ENCODE measurements at regions not wholly inside any gene's neighbourhood (a gene's known extent, or its start where the extent isn't known, plus 50 kb on each side); places are given as distances from the start of the nearest gene placed in this dataset.

- Histone ChIP-seq H3K27ac (no peak overlapping the region), H3K4me3 (no peak overlapping the region), H3K9ac (ENCODE audit: insufficient read length) (no peak overlapping the region), H3K9me3 (ENCODE audit: low read depth, low read length) (no peaks in the 10 kb centered on the region), H3K36me3 (ENCODE audit: insufficient read depth, low read length) (no peaks in the 10 kb centered on the region)
- TF ChIP-seq EZH2 (IDR thresholded peaks at IDR 0.05) (no peak), POLR2AphosphoS5 (IDR thresholded peaks at IDR 0.05; ENCODE audit: borderline replicate concordance, low read depth, low read length) (no peak), FOXP2 (optimal IDR thresholded peaks at IDR 0.05; ENCODE audit: control extremely low read depth, extremely low read length, insufficient read depth) (no peak)
- DNase-seq (ENCODE audit: low read depth, low spot score), result no peak
These were observed 79.6 kb upstream of the ERG start for GRCh38 chr21:38577887-38578286.

GRCh38 chr21:38590449-38591217 is 92.4 kb upstream of the ERG start:
- no peaks in the 10 kb centered on the region for H3K36me3 ChIP-seq (ENCODE audit: insufficient read depth, low read length)
- no peak overlapping the region for H3K4me3 ChIP-seq
- no peak overlapping the region for H3K27ac ChIP-seq
- DNase-seq (ENCODE audit: low read depth, low spot score), result no peak
- TF ChIP-seq POLR2AphosphoS5 (IDR thresholded peaks at IDR 0.05; ENCODE audit: borderline replicate concordance, low read depth, low read length), result no peak
- no peak for TF ChIP-seq FOXP2 (optimal IDR thresholded peaks at IDR 0.05; ENCODE audit: control extremely low read depth, extremely low read length, insufficient read depth)
- TF ChIP-seq EZH2 (IDR thresholded peaks at IDR 0.05), result no peak
- no peaks in the 10 kb centered on the region for H3K9me3 ChIP-seq (ENCODE audit: low read depth, low read length)
- no peak overlapping the region for H3K9ac ChIP-seq (ENCODE audit: insufficient read length)

GRCh38 chr21:38591218-38591537 is 92.9 kb upstream of the ERG start:
- DNase-seq (ENCODE audit: low read depth, low spot score), result no peak
- Histone ChIP-seq H3K9ac (ENCODE audit: insufficient read length) (no peak overlapping the region), H3K4me3 (no peak overlapping the region), H3K27ac (no peak overlapping the region), H3K9me3 (ENCODE audit: low read depth, low read length) (no peaks in the 10 kb centered on the region), H3K36me3 (ENCODE audit: insufficient read depth, low read length) (no peaks in the 10 kb centered on the region)
- no peak for TF ChIP-seq FOXP2 (optimal IDR thresholded peaks at IDR 0.05; ENCODE audit: control extremely low read depth, extremely low read length, insufficient read depth)
- TF ChIP-seq EZH2 (IDR thresholded peaks at IDR 0.05), result no peak
- no peak for TF ChIP-seq POLR2AphosphoS5 (IDR thresholded peaks at IDR 0.05; ENCODE audit: borderline replicate concordance, low read depth, low read length)

- H3K9me3 ChIP-seq (ENCODE audit: low read depth, low read length), result no peaks in the 10 kb centered on the region
- TF ChIP-seq EZH2 (IDR thresholded peaks at IDR 0.05) (no peak), POLR2AphosphoS5 (IDR thresholded peaks at IDR 0.05; ENCODE audit: borderline replicate concordance, low read depth, low read length) (no peak), FOXP2 (optimal IDR thresholded peaks at IDR 0.05; ENCODE audit: control extremely low read depth, extremely low read length, insufficient read depth) (no peak)
- H3K27ac ChIP-seq, result no peak overlapping the region
- no peak overlapping the region for H3K9ac ChIP-seq (ENCODE audit: insufficient read length)
- DNase-seq (ENCODE audit: low read depth, low spot score), result no peak
- H3K36me3 ChIP-seq (ENCODE audit: insufficient read depth, low read length), result no peaks in the 10 kb centered on the region
- no peak overlapping the region for H3K4me3 ChIP-seq
These were observed 98.2 kb upstream of the ERG start for GRCh38 chr21:38596264-38597042.

- H3K9ac ChIP-seq (ENCODE audit: insufficient read length), result no peak overlapping the region
- no peak for DNase-seq (ENCODE audit: low read depth, low spot score)
- H3K36me3 ChIP-seq (ENCODE audit: insufficient read depth, low read length), result no peaks in the 10 kb centered on the region
- no peak for TF ChIP-seq EZH2 (IDR thresholded peaks at IDR 0.05)
- TF ChIP-seq FOXP2 (optimal IDR thresholded peaks at IDR 0.05; ENCODE audit: control extremely low read depth, extremely low read length, insufficient read depth), result no peak
- TF ChIP-seq POLR2AphosphoS5 (IDR thresholded peaks at IDR 0.05; ENCODE audit: borderline replicate concordance, low read depth, low read length), result no peak
- H3K9me3 ChIP-seq (ENCODE audit: low read depth, low read length), result no peaks in the 10 kb centered on the region
- no peak overlapping the region for H3K27ac ChIP-seq
- no peak overlapping the region for H3K4me3 ChIP-seq
These were observed 99.1 kb upstream of the ERG start for GRCh38 chr21:38597421-38597820.

GRCh38 chr21:38598413-38598812 is 100.1 kb upstream of the ERG start:
- Histone ChIP-seq H3K27ac (no peak overlapping the region), H3K9ac (ENCODE audit: insufficient read length) (no peak overlapping the region), H3K36me3 (ENCODE audit: insufficient read depth, low read length) (no peaks in the 10 kb centered on the region), H3K9me3 (ENCODE audit: low read depth, low read length) (no peaks in the 10 kb centered on the region), H3K4me3 (no peak overlapping the region)
- TF ChIP-seq FOXP2 (optimal IDR thresholded peaks at IDR 0.05; ENCODE audit: control extremely low read depth, extremely low read length, insufficient read depth), result no peak
- no peak for TF ChIP-seq POLR2AphosphoS5 (IDR thresholded peaks at IDR 0.05; ENCODE audit: borderline replicate concordance, low read depth, low read length)
- no peak for DNase-seq (ENCODE audit: low read depth, low spot score)

- Histone ChIP-seq H3K9me3 (ENCODE audit: low read depth, low read length) (no peaks in the 10 kb centered on the region), H3K27ac (no peak overlapping the region), H3K9ac (ENCODE audit: insufficient read length) (no peak overlapping the region), H3K4me3 (no peak overlapping the region), H3K36me3 (ENCODE audit: insufficient read depth, low read length) (no peaks in the 10 kb centered on the region)
- DNase-seq (ENCODE audit: low read depth, low spot score), result no peak
- no peak for TF ChIP-seq EZH2 (IDR thresholded peaks at IDR 0.05)
- no peak for TF ChIP-seq POLR2AphosphoS5 (IDR thresholded peaks at IDR 0.05; ENCODE audit: borderline replicate concordance, low read depth, low read length)
- TF ChIP-seq FOXP2 (optimal IDR thresholded peaks at IDR 0.05; ENCODE audit: control extremely low read depth, extremely low read length, insufficient read depth), result no peak
These were observed 101.2 kb upstream of the ERG start for GRCh38 chr21:38599381-38599975.

GRCh38 chr21:38600106-38600505 is 101.8 kb upstream of the ERG start:
- H3K9me3 ChIP-seq (ENCODE audit: low read depth, low read length), result no peaks in the 10 kb centered on the region
- no peak overlapping the region for H3K27ac ChIP-seq
- no peak for DNase-seq (ENCODE audit: low read depth, low spot score)
- H3K36me3 ChIP-seq (ENCODE audit: insufficient read depth, low read length), result no peaks in the 10 kb centered on the region
- no peak overlapping the region for H3K4me3 ChIP-seq
- TF ChIP-seq FOXP2 (optimal IDR thresholded peaks at IDR 0.05; ENCODE audit: control extremely low read depth, extremely low read length, insufficient read depth), result no peak
- TF ChIP-seq POLR2AphosphoS5 (IDR thresholded peaks at IDR 0.05; ENCODE audit: borderline replicate concordance, low read depth, low read length), result no peak
- no peak for TF ChIP-seq EZH2 (IDR thresholded peaks at IDR 0.05)
- no peak overlapping the region for H3K9ac ChIP-seq (ENCODE audit: insufficient read length)
